SK-N-MC (cell line): ENCODE measurements at regions not wholly inside any gene's neighbourhood (a gene's known extent, or its start where the extent isn't known, plus 50 kb on each side); places are given as distances from the start of the nearest gene placed in this dataset.

Experiments used
- DNase-seq: peaks from one replicate; pipeline ENCODE4 v3.0.0-alpha.2; 2011; ENCODE audit warnings: low read depth, low spot score
- H3K27ac ChIP-seq: fragments of 200-600 bp; sonication (generic); 2 replicates; pipeline ENCODE4 v1.5.1; 2016; ENCODE audit warnings: mixed run types
- H3K36me3 ChIP-seq: fragments of 200-600 bp; sonication (generic); 2 replicates; pipeline ENCODE4 v1.6.1; 2017; ENCODE audit warnings: antibody characterized with exemption, low read length, mixed read lengths; ENCODE audit not compliant: insufficient read depth
- H3K4me3 ChIP-seq: fragments of 200-600 bp; sonication (generic); 2 replicates; pipeline ENCODE4 v1.5.1; 2016
- H3K9ac ChIP-seq: fragments of 200-600 bp; sonication (generic); 2 replicates; pipeline ENCODE4 v1.8.0; 2017; ENCODE audit warnings: mixed run types, mixed read lengths; ENCODE audit not compliant: insufficient read length
- H3K9me3 ChIP-seq: fragments of 200-600 bp; sonication (generic); 2 replicates; pipeline ENCODE4 v1.6.1; 2017; ENCODE audit warnings: low read depth, mild to moderate bottlenecking, antibody characterized with exemption, low read length, moderate library complexity, mixed read lengths
- EZH2 ChIP-seq: fragments of 200-600 bp; sonication (generic); IDR thresholded peaks from one replicate; pipeline ENCODE4 v1.6.1; 2017; ENCODE audit warnings: antibody characterized with exemption
- FOXP2 ChIP-seq: optimal IDR thresholded peaks from 2 replicates; pipeline ENCODE3; 2011; ENCODE audit warnings: mild to moderate bottlenecking, moderate library complexity; ENCODE audit not compliant: insufficient read depth; ENCODE audit errors: extremely low read length, control extremely low read depth
- POLR2AphosphoS5 ChIP-seq: IDR thresholded peaks from 2 replicates; pipeline ENCODE4 v1.6.1; 2012; ENCODE audit warnings: mild to moderate bottlenecking, low read depth, low read length, borderline replicate concordance

GRCh38 chr2:223386984-223387383, 215.2 kb downstream of the SCG2 start:
- Histone ChIP-seq H3K9me3 (no peaks in the 10 kb centered on the region), H3K27ac (peak overlapping the region; percentile 2; the same call in 1 of the 2 replicates), H3K36me3 (no peaks in the 10 kb centered on the region), H3K9ac (no peak overlapping the region), H3K4me3 (no peak overlapping the region)
- no peak for DNase-seq
- no peak for TF ChIP-seq EZH2
- no peak for TF ChIP-seq POLR2AphosphoS5
- no peak for TF ChIP-seq FOXP2

- Histone ChIP-seq H3K9me3 (0 out of 2 replicates have a peak, but pooled peaks cover 3% of the 10 kb centered on the region), H3K4me3 (no peak overlapping the region), H3K36me3 (no peaks in the 10 kb centered on the region), H3K9ac (no peak overlapping the region), H3K27ac (no peak overlapping the region)
- TF ChIP-seq EZH2 (no peak), FOXP2 (no peak), POLR2AphosphoS5 (no peak)
- no peak for DNase-seq
Measured at GRCh38 chr2:223389624-223390023, 212.5 kb downstream of the SCG2 start.

- Histone ChIP-seq H3K9me3 (peaks cover 11% of the 10 kb centered on the region; the same call in 1 of the 2 replicates), H3K4me3 (no peak overlapping the region), H3K9ac (no peak overlapping the region), H3K36me3 (no peaks in the 10 kb centered on the region), H3K27ac (no peak overlapping the region)
- no peak for TF ChIP-seq POLR2AphosphoS5
- TF ChIP-seq EZH2, result no peak
- no peak for TF ChIP-seq FOXP2
- no peak for DNase-seq
Measured at GRCh38 chr2:223396993-223397392, 205.2 kb downstream of the SCG2 start.

GRCh38 chr2:223399357-223399957, 202.7 kb downstream of the SCG2 start:
- no peak overlapping the region for H3K4me3 ChIP-seq
- no peak for TF ChIP-seq FOXP2
- TF ChIP-seq POLR2AphosphoS5, result no peak
- no peak for TF ChIP-seq EZH2
- H3K9me3 ChIP-seq, result peaks cover 8% of the 10 kb centered on the region; the same call in 1 of the 2 replicates
- no peak for DNase-seq
- H3K9ac ChIP-seq, result no peak overlapping the region
- no peaks in the 10 kb centered on the region for H3K36me3 ChIP-seq
- no peak overlapping the region for H3K27ac ChIP-seq

GRCh38 chr2:223404616-223405015, 197.5 kb downstream of the SCG2 start:
- H3K27ac ChIP-seq, result peak overlapping the region; percentile 38; the same call in 1 of the 2 replicates
- no peak for TF ChIP-seq POLR2AphosphoS5
- TF ChIP-seq FOXP2, result no peak
- no peak for TF ChIP-seq EZH2

GRCh38 chr2:223414646-223415045, 187.5 kb downstream of the SCG2 start:
- DNase-seq, result no peak
- Histone ChIP-seq H3K36me3 (no peaks in the 10 kb centered on the region), H3K27ac (no peak overlapping the region), H3K9ac (no peak overlapping the region), H3K4me3 (no peak overlapping the region), H3K9me3 (no peaks in the 10 kb centered on the region)
- TF ChIP-seq POLR2AphosphoS5 (no peak), EZH2 (no peak), FOXP2 (no peak)

More at GRCh38 chr2:223404616-223405015, 197.5 kb downstream of the SCG2 start:
- DNase-seq, result peak; percentile 62
- H3K4me3 ChIP-seq, result no peak overlapping the region
- H3K9me3 ChIP-seq, result no peaks in the 10 kb centered on the region
- no peak overlapping the region for H3K9ac ChIP-seq
- no peaks in the 10 kb centered on the region for H3K36me3 ChIP-seq

GRCh38 chr2:223415071-223415470, 187.1 kb downstream of the SCG2 start:
- TF ChIP-seq EZH2 (no peak), FOXP2 (no peak), POLR2AphosphoS5 (no peak)

GRCh38 chr2:223416815-223417610, 185.1 kb downstream of the SCG2 start:
- H3K9me3 ChIP-seq, result no peaks in the 10 kb centered on the region
- no peak overlapping the region for H3K4me3 ChIP-seq
- H3K27ac ChIP-seq, result peak overlapping the region; percentile 55
- H3K9ac ChIP-seq, result no peak overlapping the region
- DNase-seq, result no peak
- TF ChIP-seq EZH2 (no peak), POLR2AphosphoS5 (no peak), FOXP2 (no peak)
- no peaks in the 10 kb centered on the region for H3K36me3 ChIP-seq

More at GRCh38 chr2:223415071-223415470, 187.1 kb downstream of the SCG2 start:
- Histone ChIP-seq H3K27ac (no peak overlapping the region), H3K9ac (no peak overlapping the region), H3K36me3 (no peaks in the 10 kb centered on the region), H3K4me3 (no peak overlapping the region), H3K9me3 (no peaks in the 10 kb centered on the region)
- DNase-seq, result no peak
